ENCODE measurements at regions not wholly inside any gene's neighbourhood (a gene's known extent, or its start where the extent isn't known, plus 50 kb on each side); places are given as distances from the start of the nearest gene placed in this dataset.

DNA sequence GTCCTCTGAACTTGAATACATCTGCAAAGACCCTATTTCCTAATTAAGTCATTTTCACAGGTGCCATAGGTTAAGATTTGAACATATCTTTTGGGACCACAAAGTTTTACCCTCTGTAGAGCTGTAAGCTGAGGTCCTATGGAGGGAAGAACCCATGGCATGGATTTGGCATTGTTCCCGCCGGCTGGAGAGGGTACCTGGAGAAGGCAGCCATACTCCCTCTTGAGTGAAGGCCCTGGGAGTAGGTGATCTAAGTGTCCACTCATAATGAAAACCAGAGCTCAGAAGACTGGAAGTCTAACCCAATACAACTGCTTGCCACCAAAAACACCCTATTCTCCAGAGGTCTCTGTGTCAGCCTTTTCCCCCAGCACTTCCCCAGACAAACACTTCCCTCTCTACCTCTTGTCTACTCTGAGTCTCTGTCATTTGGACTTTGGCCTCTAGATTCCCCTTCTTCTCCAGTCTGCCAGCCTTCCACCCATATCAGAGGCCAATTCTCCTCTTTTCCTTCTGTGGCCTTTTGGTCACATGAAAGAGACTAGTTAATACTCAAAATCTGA is 363.9 kb downstream of the MAFB start:
- Histone ChIP-seq H3K9ac (ENCODE audit: low read length in 5 of 5) (no peak overlapping the region), H3K4me1 (ENCODE audit: control insufficient read depth in 5 of 5, insufficient read depth in 5 of 5, low read length in 5 of 5) (peaks cover 0 to 8% (median 0%) of the 10 kb centered on the region in 5 donors), H3K27me3 (ENCODE audit: control insufficient read depth in 5 of 5, insufficient read depth in 4 of 5, low read length in 5 of 5) (no peaks in the 10 kb centered on the region), H3K36me3 (ENCODE audit: control insufficient read depth in 5 of 5, insufficient read depth in 5 of 5, low read length in 5 of 5) (no peaks in the 10 kb centered on the region), H3K27ac (ENCODE audit: low read depth, low read length) (no peak overlapping the region), H3K4me3 (ENCODE audit: low read depth in 1 of 5, low read length in 5 of 5) (no peak overlapping the region), H3K9me3 (ENCODE audit: control insufficient read depth in 5 of 5, low read length in 5 of 5) (no peaks in the 10 kb centered on the region)

DNA sequence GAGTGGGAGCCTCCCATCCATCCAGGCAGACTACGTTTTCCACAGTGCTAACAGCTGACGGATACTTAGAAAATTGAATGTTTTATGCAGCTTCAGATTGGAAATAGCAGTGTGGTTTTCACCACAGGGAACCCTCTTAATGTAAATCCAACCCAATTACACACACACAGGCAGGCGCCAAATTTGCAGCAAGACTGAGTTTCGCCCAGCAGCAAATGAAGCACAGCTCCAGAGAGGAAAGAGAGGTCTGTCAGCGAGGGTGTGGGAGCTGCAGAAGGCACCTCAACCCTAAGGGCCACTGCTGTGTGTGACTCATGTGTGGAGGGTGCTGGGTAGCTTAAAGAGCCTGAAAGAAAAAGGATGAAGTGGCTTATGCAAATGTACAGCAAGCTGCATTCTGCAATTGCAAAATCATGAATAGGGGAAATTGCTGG is 365.7 kb downstream of the MAFB start:
- no peak overlapping the region for H3K27ac ChIP-seq (ENCODE audit: low read depth, low read length)
- H3K4me3 ChIP-seq (ENCODE audit: low read depth in 1 of 5, low read length in 5 of 5) = no peak overlapping the region
- no peak overlapping the region for H3K9ac ChIP-seq (ENCODE audit: low read length in 5 of 5)
- H3K9me3 ChIP-seq (ENCODE audit: control insufficient read depth in 5 of 5, low read length in 5 of 5) = no peaks in the 10 kb centered on the region
- H3K4me1 ChIP-seq (ENCODE audit: control insufficient read depth in 5 of 5, insufficient read depth in 5 of 5, low read length in 5 of 5) = peaks cover 0 to 8% (median 0%) of the 10 kb centered on the region in 5 donors
- H3K36me3 ChIP-seq (ENCODE audit: control insufficient read depth in 5 of 5, insufficient read depth in 5 of 5, low read length in 5 of 5) = no peaks in the 10 kb centered on the region
- no peaks in the 10 kb centered on the region for H3K27me3 ChIP-seq (ENCODE audit: control insufficient read depth in 5 of 5, insufficient read depth in 4 of 5, low read length in 5 of 5)

DNA sequence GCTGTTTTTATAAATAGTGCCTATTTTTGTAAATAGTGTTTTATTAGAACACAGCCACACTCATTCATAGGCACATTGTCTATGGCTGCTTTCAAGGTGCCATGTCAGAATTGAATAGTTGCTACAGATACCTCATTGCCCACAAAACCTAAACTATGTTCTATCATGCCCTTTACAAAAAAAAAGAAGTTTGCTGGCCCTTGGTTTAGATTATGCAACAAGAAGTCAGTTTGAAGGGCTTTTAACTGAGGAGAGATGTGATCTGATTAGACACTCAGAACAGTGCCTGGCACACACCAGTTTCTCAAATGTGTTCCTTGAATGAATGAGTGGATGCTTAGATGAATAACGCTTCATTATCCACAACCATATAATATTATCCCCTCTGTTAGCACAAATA is 366.1 kb downstream of the MAFB start:
- H3K36me3 ChIP-seq (ENCODE audit: control insufficient read depth in 5 of 5, insufficient read depth in 5 of 5, low read length in 5 of 5) = no peaks in the 10 kb centered on the region
- no peaks in the 10 kb centered on the region for H3K9me3 ChIP-seq (ENCODE audit: control insufficient read depth in 5 of 5, low read length in 5 of 5)
- no peaks in the 10 kb centered on the region for H3K27me3 ChIP-seq (ENCODE audit: control insufficient read depth in 5 of 5, insufficient read depth in 4 of 5, low read length in 5 of 5)
- peaks cover 0 to 8% (median 0%) of the 10 kb centered on the region in 5 donors for H3K4me1 ChIP-seq (ENCODE audit: control insufficient read depth in 5 of 5, insufficient read depth in 5 of 5, low read length in 5 of 5)
- H3K9ac ChIP-seq (ENCODE audit: low read length in 5 of 5) = no peak overlapping the region
- no peak overlapping the region for H3K27ac ChIP-seq (ENCODE audit: low read depth, low read length)
- no peak overlapping the region for H3K4me3 ChIP-seq (ENCODE audit: low read depth in 1 of 5, low read length in 5 of 5)

DNA sequence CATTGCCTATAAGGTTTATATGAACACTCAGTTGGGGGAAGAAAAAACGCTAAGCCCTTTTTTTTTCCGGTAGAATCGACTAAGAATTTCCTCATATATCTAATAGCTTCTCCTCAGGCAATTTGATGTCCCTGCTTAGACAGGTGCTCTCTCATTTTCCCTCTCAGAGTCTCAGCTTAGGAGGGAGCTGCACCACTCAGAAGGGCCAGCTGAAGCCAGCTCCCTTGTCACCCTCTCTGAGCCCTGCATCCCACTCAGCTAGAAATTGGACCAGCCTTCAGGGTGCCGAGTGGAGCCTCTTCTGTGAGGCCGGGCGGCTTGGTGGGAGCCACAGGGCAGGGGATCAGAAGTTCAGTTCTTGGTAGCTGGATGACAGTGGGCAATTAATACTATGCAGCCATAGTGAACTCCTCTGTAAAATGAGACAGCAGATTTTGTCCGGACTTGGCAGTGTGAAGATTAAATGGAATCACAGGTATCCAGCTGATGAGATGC is 368.5 kb downstream of the MAFB start:
- Histone ChIP-seq H3K27ac (ENCODE audit: low read depth, low read length) (no peak overlapping the region), H3K4me1 (ENCODE audit: control insufficient read depth in 5 of 5, insufficient read depth in 5 of 5, low read length in 5 of 5) (peaks cover 0 to 7% (median 0%) of the 10 kb centered on the region in 5 donors), H3K9ac (ENCODE audit: low read length in 5 of 5) (no peak overlapping the region), H3K9me3 (ENCODE audit: control insufficient read depth in 5 of 5, low read length in 5 of 5) (no peaks in the 10 kb centered on the region), H3K27me3 (ENCODE audit: control insufficient read depth in 5 of 5, insufficient read depth in 4 of 5, low read length in 5 of 5) (no peaks in the 10 kb centered on the region), H3K4me3 (ENCODE audit: low read depth in 1 of 5, low read length in 5 of 5) (no peak overlapping the region), H3K36me3 (ENCODE audit: control insufficient read depth in 5 of 5, insufficient read depth in 5 of 5, low read length in 5 of 5) (no peaks in the 10 kb centered on the region)

DNA sequence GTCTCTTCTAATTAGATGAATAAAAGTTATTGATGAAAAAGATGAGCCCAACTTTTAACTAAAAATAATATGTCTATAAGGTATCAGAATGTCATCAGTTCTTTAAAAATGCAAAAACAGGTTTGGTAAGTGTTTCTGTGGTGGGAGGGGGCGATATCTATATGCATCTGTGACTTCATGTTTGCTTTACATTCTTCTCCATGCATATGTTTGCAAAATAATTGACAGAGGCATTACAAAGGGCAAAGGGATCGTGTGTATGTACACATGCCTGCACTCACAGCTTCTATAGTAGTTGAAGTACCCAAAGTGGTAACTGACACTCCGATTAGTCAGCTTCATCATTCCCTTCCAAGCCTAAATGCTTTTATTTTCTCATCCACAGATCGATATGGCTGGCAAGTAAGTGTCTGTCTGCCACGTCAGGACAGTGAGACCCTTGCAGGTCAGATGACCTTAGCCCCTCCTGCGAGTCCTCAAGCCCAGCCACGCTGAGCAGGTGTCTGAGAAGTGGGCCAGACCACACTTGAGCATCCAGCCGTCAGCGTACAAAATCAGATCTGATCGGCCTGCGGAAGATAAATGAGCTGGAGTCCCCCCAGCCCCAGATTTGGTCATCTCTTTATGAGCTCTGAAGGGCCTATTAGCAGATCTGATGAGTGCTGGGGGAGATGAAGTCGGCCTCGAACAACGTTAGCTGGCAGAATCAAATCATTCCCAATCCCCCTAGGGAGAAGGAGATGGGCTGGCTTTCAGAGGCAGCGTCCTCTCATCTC is 369.1 kb downstream of the MAFB start:
- H3K9ac ChIP-seq (ENCODE audit: low read length in 5 of 5) = no peak overlapping the region
- peaks cover 0 to 7% (median 0%) of the 10 kb centered on the region in 5 donors for H3K4me1 ChIP-seq (ENCODE audit: control insufficient read depth in 5 of 5, insufficient read depth in 5 of 5, low read length in 5 of 5)
- no peaks in the 10 kb centered on the region for H3K36me3 ChIP-seq (ENCODE audit: control insufficient read depth in 5 of 5, insufficient read depth in 5 of 5, low read length in 5 of 5)
- H3K27me3 ChIP-seq (ENCODE audit: control insufficient read depth in 5 of 5, insufficient read depth in 4 of 5, low read length in 5 of 5) = no peaks in the 10 kb centered on the region
- H3K27ac ChIP-seq (ENCODE audit: low read depth, low read length) = no peak overlapping the region
- no peak overlapping the region for H3K4me3 ChIP-seq (ENCODE audit: low read depth in 1 of 5, low read length in 5 of 5)
- no peaks in the 10 kb centered on the region for H3K9me3 ChIP-seq (ENCODE audit: control insufficient read depth in 5 of 5, low read length in 5 of 5)

DNA sequence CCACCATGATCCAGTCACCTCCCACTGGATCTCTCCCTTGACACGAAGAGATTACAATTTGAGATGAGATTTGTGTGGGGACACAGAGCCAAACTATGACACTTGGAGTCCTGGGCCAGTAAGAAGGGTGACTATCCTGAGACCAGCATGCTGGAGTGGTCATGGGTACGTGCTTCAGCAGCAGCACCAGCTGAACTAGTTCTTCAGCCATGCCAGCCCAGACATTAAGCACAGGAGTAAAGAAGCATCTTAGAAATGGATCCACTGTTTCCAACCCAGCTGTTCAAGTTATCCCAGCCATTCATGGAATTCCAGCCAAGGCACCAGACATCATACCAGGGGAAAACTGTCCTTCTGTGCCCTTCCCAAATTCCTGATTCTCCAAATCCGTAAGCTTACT is 370.0 kb downstream of the MAFB start:
- peaks cover 0 to 7% (median 3%) of the 10 kb centered on the region in 5 donors for H3K4me1 ChIP-seq (ENCODE audit: control insufficient read depth in 5 of 5, insufficient read depth in 5 of 5, low read length in 5 of 5)
- no peak overlapping the region for H3K4me3 ChIP-seq (ENCODE audit: low read depth in 1 of 5, low read length in 5 of 5)
- no peak overlapping the region for H3K27ac ChIP-seq (ENCODE audit: low read depth, low read length)
- H3K36me3 ChIP-seq (ENCODE audit: control insufficient read depth in 5 of 5, insufficient read depth in 5 of 5, low read length in 5 of 5) = no peaks in the 10 kb centered on the region
- no peaks in the 10 kb centered on the region for H3K27me3 ChIP-seq (ENCODE audit: control insufficient read depth in 5 of 5, insufficient read depth in 4 of 5, low read length in 5 of 5)
- H3K9ac ChIP-seq (ENCODE audit: low read length in 5 of 5) = no peak overlapping the region
- no peaks in the 10 kb centered on the region for H3K9me3 ChIP-seq (ENCODE audit: control insufficient read depth in 5 of 5, low read length in 5 of 5)

DNA sequence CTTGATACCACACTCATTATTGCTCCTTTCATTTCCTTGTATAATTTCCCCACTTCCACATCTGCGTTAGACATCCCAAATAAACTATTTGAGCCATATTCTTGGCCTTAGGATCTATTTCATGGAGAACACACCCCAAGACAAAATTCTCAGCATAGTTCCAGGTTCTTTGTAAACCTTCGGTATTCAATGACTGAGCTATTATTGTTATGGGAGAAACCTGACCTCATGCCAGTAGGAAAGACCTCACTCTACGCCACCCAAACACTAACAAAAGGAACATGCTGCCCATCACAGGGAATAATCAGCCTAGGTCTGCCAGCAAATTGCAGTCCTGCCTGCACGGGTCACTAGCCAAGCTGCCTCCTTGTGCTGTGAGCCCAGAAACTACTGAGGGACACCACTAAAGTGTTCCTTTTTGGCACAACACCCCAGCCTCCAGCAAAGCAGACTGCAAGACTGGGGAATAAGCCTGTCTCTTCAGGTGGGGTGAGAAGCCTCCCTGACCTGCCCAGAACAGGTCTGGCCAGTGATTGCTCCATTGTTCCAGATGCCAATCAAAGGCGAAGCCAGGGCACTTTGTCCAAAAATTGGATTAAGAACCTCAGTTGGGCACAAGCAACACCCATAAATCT is 371.8 kb downstream of the MAFB start:
- H3K9me3 ChIP-seq (ENCODE audit: control insufficient read depth in 5 of 5, low read length in 5 of 5) = no peaks in the 10 kb centered on the region
- no peaks in the 10 kb centered on the region for H3K36me3 ChIP-seq (ENCODE audit: control insufficient read depth in 5 of 5, insufficient read depth in 5 of 5, low read length in 5 of 5)
- H3K9ac ChIP-seq (ENCODE audit: low read length in 5 of 5) = no peak overlapping the region
- H3K4me3 ChIP-seq (ENCODE audit: low read depth in 1 of 5, low read length in 5 of 5) = no peak overlapping the region
- H3K27ac ChIP-seq (ENCODE audit: low read depth, low read length) = no peak overlapping the region
- no peaks in the 10 kb centered on the region for H3K27me3 ChIP-seq (ENCODE audit: control insufficient read depth in 5 of 5, insufficient read depth in 4 of 5, low read length in 5 of 5)
- peaks cover 0 to 5% (median 3%) of the 10 kb centered on the region in 5 donors for H3K4me1 ChIP-seq (ENCODE audit: control insufficient read depth in 5 of 5, insufficient read depth in 5 of 5, low read length in 5 of 5)

DNA sequence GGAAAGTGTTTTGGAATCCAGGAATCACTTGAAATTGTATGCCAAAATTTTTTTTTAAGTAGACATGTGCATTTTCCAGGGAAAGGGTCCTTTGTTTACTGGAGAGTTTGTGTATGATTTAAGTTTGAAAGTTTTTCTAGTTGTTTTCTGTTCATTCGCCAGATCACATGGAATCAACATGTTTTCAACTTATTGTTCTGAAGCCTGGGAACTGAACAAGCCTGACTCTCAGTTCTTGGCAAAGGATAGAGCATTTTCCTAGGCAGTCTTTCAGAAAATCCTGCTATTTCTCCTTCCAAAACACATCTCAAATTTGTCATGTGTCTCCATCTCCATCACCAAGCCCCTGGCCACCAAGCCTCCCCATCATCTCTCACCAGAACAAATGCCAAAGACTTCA is 374.8 kb downstream of the MAFB start:
- H3K36me3 ChIP-seq (ENCODE audit: control insufficient read depth in 5 of 5, insufficient read depth in 5 of 5, low read length in 5 of 5) = no peaks in the 10 kb centered on the region
- no peaks in the 10 kb centered on the region for H3K27me3 ChIP-seq (ENCODE audit: control insufficient read depth in 5 of 5, insufficient read depth in 4 of 5, low read length in 5 of 5)

DNA sequence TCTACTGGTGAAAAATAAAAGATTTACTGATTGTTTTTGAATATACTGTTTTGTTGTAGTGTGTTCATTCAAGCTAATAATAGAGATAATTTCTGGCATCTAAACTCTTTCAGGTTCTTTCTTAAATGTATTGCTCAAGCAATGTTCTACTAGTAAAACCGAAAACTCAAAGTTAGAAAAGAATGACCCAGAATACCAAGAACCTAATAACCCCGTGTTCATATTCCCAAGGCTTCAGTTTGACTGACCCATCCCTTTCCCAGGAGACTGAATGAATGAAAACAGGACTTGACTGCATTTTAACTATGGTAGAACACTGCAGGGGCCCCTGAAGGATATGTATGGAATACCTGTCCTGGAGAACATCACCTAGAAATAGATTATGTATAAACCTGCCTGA is 375.3 kb downstream of the MAFB start:
- H3K27ac ChIP-seq (ENCODE audit: low read depth, low read length) = no peak overlapping the region
- H3K9me3 ChIP-seq (ENCODE audit: control insufficient read depth in 5 of 5, low read length in 5 of 5) = peaks cover 0 to 3% (median 0%) of the 10 kb centered on the region in 5 donors

More for the DNA sequence above, 374.8 kb downstream of the MAFB start:
- no peak overlapping the region for H3K4me3 ChIP-seq (ENCODE audit: low read depth in 1 of 5, low read length in 5 of 5)
- H3K9ac ChIP-seq (ENCODE audit: low read length in 5 of 5) = no peak overlapping the region
- H3K9me3 ChIP-seq (ENCODE audit: control insufficient read depth in 5 of 5, low read length in 5 of 5) = peaks cover 0 to 3% (median 0%) of the 10 kb centered on the region in 5 donors
- H3K27ac ChIP-seq (ENCODE audit: low read depth, low read length) = no peak overlapping the region
- H3K4me1 ChIP-seq (ENCODE audit: control insufficient read depth in 5 of 5, insufficient read depth in 5 of 5, low read length in 5 of 5) = peaks cover 0 to 5% (median 3%) of the 10 kb centered on the region in 5 donors

DNA sequence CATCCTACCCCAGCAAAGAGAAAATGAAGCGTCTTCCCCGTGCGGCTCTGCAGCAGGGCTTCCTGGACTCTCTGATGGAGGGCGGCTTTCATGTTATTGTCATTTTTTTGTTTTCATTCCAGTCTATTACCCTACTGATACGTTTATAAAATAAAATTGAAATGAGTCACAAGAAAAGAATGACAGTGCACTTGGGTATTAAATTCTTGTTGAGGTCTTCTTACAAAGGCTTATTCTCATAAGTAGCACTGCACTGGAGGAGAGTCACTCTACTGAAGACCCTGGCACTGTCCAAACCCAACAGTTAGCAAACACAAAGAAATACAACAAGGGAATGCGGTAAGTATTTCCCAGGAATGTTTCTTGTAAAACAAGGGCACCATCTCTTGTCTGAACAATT is 379.3 kb downstream of the MAFB start:
- peaks cover 0 to 3% (median 0%) of the 10 kb centered on the region in 5 donors for H3K9me3 ChIP-seq (ENCODE audit: control insufficient read depth in 5 of 5, low read length in 5 of 5)
- H3K4me3 ChIP-seq (ENCODE audit: low read depth in 1 of 5, low read length in 5 of 5) = no peak overlapping the region
- peaks cover 0 to 4% (median 0%) of the 10 kb centered on the region in 5 donors for H3K4me1 ChIP-seq (ENCODE audit: control insufficient read depth in 5 of 5, insufficient read depth in 5 of 5, low read length in 5 of 5)
- no peaks in the 10 kb centered on the region for H3K27me3 ChIP-seq (ENCODE audit: control insufficient read depth in 5 of 5, insufficient read depth in 4 of 5, low read length in 5 of 5)
- H3K27ac ChIP-seq (ENCODE audit: low read depth, low read length) = no peak overlapping the region
- H3K9ac ChIP-seq (ENCODE audit: low read length in 5 of 5) = no peak overlapping the region
- no peaks in the 10 kb centered on the region for H3K36me3 ChIP-seq (ENCODE audit: control insufficient read depth in 5 of 5, insufficient read depth in 5 of 5, low read length in 5 of 5)

More for the DNA sequence above, 375.3 kb downstream of the MAFB start:
- Histone ChIP-seq H3K4me3 (ENCODE audit: low read depth in 1 of 5, low read length in 5 of 5) (no peak overlapping the region), H3K9ac (ENCODE audit: low read length in 5 of 5) (no peak overlapping the region), H3K27me3 (ENCODE audit: control insufficient read depth in 5 of 5, insufficient read depth in 4 of 5, low read length in 5 of 5) (no peaks in the 10 kb centered on the region), H3K4me1 (ENCODE audit: control insufficient read depth in 5 of 5, insufficient read depth in 5 of 5, low read length in 5 of 5) (peaks cover 0 to 5% (median 3%) of the 10 kb centered on the region in 5 donors), H3K36me3 (ENCODE audit: control insufficient read depth in 5 of 5, insufficient read depth in 5 of 5, low read length in 5 of 5) (no peaks in the 10 kb centered on the region)

All from subcutaneous abdominal adipose tissue (tissue), 5 donors.